H1 (cell line): ENCODE measurements at regions not wholly inside any gene's neighbourhood (a gene's known extent, or its start where the extent isn't known, plus 50 kb on each side); places are given as distances from the start of the nearest gene placed in this dataset.

Source experiments
- CTCF ChIA-PET: fragments of 300-600 bp; sonication (Branson Sonifier 250); formaldehyde crosslinking; loops from one replicate; lab custom pipeline; 2021; ENCODE audit not compliant: partially characterized antibody; lab: Charles Lee
- POLR2A ChIA-PET: fragments of 300-600 bp; sonication (Branson Sonifier 250); formaldehyde crosslinking; loops from one replicate; lab custom pipeline; 2021; ENCODE audit warnings: inconsistent platforms; ENCODE audit not compliant: partially characterized antibody; lab: Charles Lee
- DNase-seq, 2 experiments: peaks; one replicate each; pipeline versions ENCODE4 v3.0.0 to v3.0.0-alpha.2; 2010 to 2022; ENCODE audit warnings: low spot score in 2 of 2, low read depth in 1 of 2, mixed read lengths in 1 of 2
- FAIRE-seq: peaks from 2 replicates; lab custom pipeline; 2011; peaks lifted over from hg19 to GRCh38; lab: Jason Lieb, UNC
- H2AFZ ChIP-seq: 2 replicates; pipeline ENCODE4 v1.8.1; 2012; ENCODE audit warnings: low read length, inconsistent platforms
- H2AK5ac ChIP-seq: 2 replicates; pipeline ENCODE4 v1.6.1; 2013; ENCODE audit warnings: low read depth, low read length
- H2BK120ac ChIP-seq: replicated peaks from 2 replicates; pipeline ENCODE3; 2013; ENCODE audit warnings: low read depth, low read length, inconsistent platforms
- H2BK12ac ChIP-seq: 2 replicates; pipeline ENCODE4 v1.6.1; 2013; ENCODE audit warnings: low read depth, low read length
- H2BK15ac ChIP-seq: 2 replicates; pipeline ENCODE4 v1.6.1; 2013; ENCODE audit warnings: low read length
- H2BK20ac ChIP-seq: 2 replicates; pipeline ENCODE4 v1.6.1; 2013; ENCODE audit warnings: low read length
- H2BK5ac ChIP-seq: 2 replicates; pipeline ENCODE4 v1.6.1; 2013; ENCODE audit warnings: low read depth, low read length
- H3K14ac ChIP-seq: 2 replicates; pipeline ENCODE4 v1.6.1; 2013; ENCODE audit warnings: inconsistent platforms; ENCODE audit not compliant: insufficient read length
- H3K18ac ChIP-seq: 2 replicates; pipeline ENCODE4 v1.6.1; 2013; ENCODE audit warnings: low read length; ENCODE audit errors: extremely low read depth
- H3K23ac ChIP-seq: 2 replicates; pipeline ENCODE4 v1.6.1; 2013; ENCODE audit warnings: inconsistent platforms; ENCODE audit not compliant: insufficient read length
- H3K23me2 ChIP-seq: 2 replicates; pipeline ENCODE4 v1.6.1; 2013; ENCODE audit warnings: low read depth, low read length
- H3K27ac ChIP-seq: 2 replicates; pipeline ENCODE4 v1.6.1; 2011; ENCODE audit warnings: low read depth, low read length, inconsistent platforms
- H3K27me3 ChIP-seq, 4 experiments: replicated peaks in 1 of 4; 1 replicate in 1 of 4; 2 replicates in 3 of 4; pipeline versions ENCODE4 v1.6.1 to v1.8.1; 2011 to 2013; ENCODE audit warnings: low read length in 3 of 4, mild to moderate bottlenecking in 3 of 4, inconsistent platforms in 2 of 4, mixed read lengths in 2 of 4, moderate library complexity in 1 of 4; ENCODE audit not compliant: control insufficient read depth in 3 of 4, insufficient read depth in 3 of 4; ENCODE audit errors: extremely low read depth in 1 of 4
- H3K36me3 ChIP-seq, 4 experiments: 2 replicates each; pipeline versions ENCODE4 v1.6.1 to v1.8.1; 2011 to 2013; ENCODE audit warnings: mild to moderate bottlenecking in 4 of 4, low read length in 3 of 4, moderate library complexity in 2 of 4, control low read depth in 1 of 4, inconsistent platforms in 1 of 4; ENCODE audit not compliant: insufficient read depth in 4 of 4, control insufficient read depth in 2 of 4
- H3K4ac ChIP-seq: replicated peaks from 2 replicates; pipeline ENCODE3; 2013; ENCODE audit warnings: low read length, low read depth, mixed read lengths, inconsistent platforms; ENCODE audit not compliant: insufficient read length
- H3K4me1 ChIP-seq, 4 experiments: replicated peaks in 1 of 4; 1 replicate in 1 of 4; 2 replicates in 3 of 4; pipeline versions ENCODE4 v1.6.1 to v1.8.1; 2011 to 2013; ENCODE audit warnings: low read length in 3 of 4, inconsistent platforms in 2 of 4, mixed read lengths in 1 of 4; ENCODE audit not compliant: insufficient read depth in 4 of 4, control insufficient read depth in 3 of 4
- H3K4me2 ChIP-seq, 2 experiments: 2 replicates each; pipeline versions ENCODE4 v1.6.1 to v1.8.1; 2011 to 2013; ENCODE audit warnings: low read depth in 2 of 2, low read length in 2 of 2, control low read depth in 1 of 2, inconsistent platforms in 1 of 2, mild to moderate bottlenecking in 1 of 2; ENCODE audit not compliant: insufficient read depth in 1 of 2
- H3K4me3 ChIP-seq, 4 experiments: fragments of 200-600, 300-600 bp in 1 of 4; sonication (generic), shearing (Covaris generic), sonication (Bioruptor Twin) in 1 of 4; 2 replicates each; pipeline versions ENCODE4 v1.5.1 to v1.8.1; 2011 to 2016; ENCODE audit warnings: low read length in 4 of 4, low read depth in 3 of 4, control low read depth in 2 of 4, inconsistent platforms in 2 of 4, mild to moderate bottlenecking in 2 of 4, mixed read lengths in 1 of 4, moderate library complexity in 1 of 4; ENCODE audit not compliant: insufficient read depth in 2 of 4; ENCODE audit errors: extremely low read depth in 1 of 4
- H3K56ac ChIP-seq: replicated peaks from 2 replicates; pipeline ENCODE3; 2013; ENCODE audit warnings: low read depth, mild to moderate bottlenecking, mixed read lengths, low read length, inconsistent platforms; ENCODE audit not compliant: insufficient read length
- H3K79me1 ChIP-seq: 2 replicates; pipeline ENCODE4 v1.6.1; 2013; ENCODE audit warnings: low read depth, low read length, control low read depth
- H3K79me2 ChIP-seq, 2 experiments: 2 replicates each; pipeline versions ENCODE4 v1.6.1 to v1.8.1; 2012 to 2013; ENCODE audit warnings: low read length in 2 of 2, mild to moderate bottlenecking in 2 of 2, inconsistent platforms in 1 of 2; ENCODE audit not compliant: insufficient read depth in 2 of 2, control insufficient read depth in 1 of 2
- H3K9ac ChIP-seq, 4 experiments: replicated peaks in 1 of 4; 1 replicate in 1 of 4; 2 replicates in 3 of 4; pipeline versions ENCODE4 v1.6.1 to v1.8.1; 2011 to 2013; ENCODE audit warnings: low read depth in 3 of 4, low read length in 3 of 4, control low read depth in 2 of 4, mild to moderate bottlenecking in 2 of 4, moderate library complexity in 2 of 4, inconsistent platforms in 1 of 4; ENCODE audit errors: extremely low read depth in 1 of 4
- H3K9me3 ChIP-seq, 2 experiments: 2 replicates each; pipeline versions ENCODE4 v1.6.1 to v1.8.1; 2012 to 2013; ENCODE audit warnings: mild to moderate bottlenecking in 2 of 2, moderate library complexity in 2 of 2, control low read depth in 1 of 2, inconsistent platforms in 1 of 2, low read depth in 1 of 2, low read length in 1 of 2, mixed read lengths in 1 of 2; ENCODE audit not compliant: insufficient read depth in 2 of 2
- H4K20me1 ChIP-seq, 2 experiments: replicated peaks in 1 of 2; 2 replicates each; pipeline versions ENCODE3 to v1.8.1; 2011 to 2013; ENCODE audit warnings: inconsistent platforms in 2 of 2, low read length in 2 of 2, mild to moderate bottlenecking in 1 of 2; ENCODE audit not compliant: insufficient read depth in 2 of 2, control insufficient read depth in 1 of 2
- H4K5ac ChIP-seq: 2 replicates; pipeline ENCODE4 v1.6.1; 2013; ENCODE audit warnings: low read length, low read depth, mixed read lengths, inconsistent platforms; ENCODE audit not compliant: insufficient read length
- H4K8ac ChIP-seq: 2 replicates; pipeline ENCODE4 v1.8.0; 2013; ENCODE audit warnings: mild to moderate bottlenecking, moderate library complexity, low read length, inconsistent platforms; ENCODE audit not compliant: insufficient read depth; ENCODE audit errors: extremely low read depth
- H4K91ac ChIP-seq: replicated peaks from 2 replicates; pipeline ENCODE3; 2013; ENCODE audit warnings: low read length, mixed read lengths, inconsistent platforms; ENCODE audit not compliant: insufficient read length
- CHD2 ChIP-seq: IDR thresholded peaks from 2 replicates; pipeline ENCODE4 v1.6.1; 2012; ENCODE audit warnings: low read length, improper control_type of control experiment
- WGBS, 2 experiments: shearing (Covaris generic) in 1 of 2; methylation state at CpG; one replicate each; pipeline versions ENCODE4 v1.1.6 to v1.1.7; 2013 to 2015; ENCODE audit warnings: low lambda C conversion rate in 2 of 2, mixed read lengths in 2 of 2, inconsistent platforms in 1 of 2, low coverage in 1 of 2, missing lambda C conversion rate in 1 of 2; ENCODE audit not compliant: insufficient replicate concordance in 2 of 2, insufficient coverage in 1 of 2, insufficient read length in 1 of 2; ENCODE audit errors: extremely low coverage in 1 of 2, missing lambda C conversion rate in 1 of 2; 5-methylcytosine and 5-hydroxymethylcytosine counted together

- H2BK20ac ChIP-seq, result no peak overlapping the region
- no peak overlapping the region for H4K91ac ChIP-seq
- H3K9ac ChIP-seq, result no peak overlapping the region
- no peak overlapping the region for H3K14ac ChIP-seq
- no peak overlapping the region for H3K4me3 ChIP-seq
- DNase-seq, result no peak
- H2AFZ ChIP-seq, result no peak overlapping the region
- H3K23me2 ChIP-seq, result no peaks in the 10 kb centered on the region; the same call in 1 of the 2 replicates
- H2BK15ac ChIP-seq, result 0 out of 2 replicates have a peak overlapping the region, but pooled peaks have one; percentile 53
- H3K4me1 ChIP-seq, result peaks cover 0 to 11% (median 4%) of the 10 kb centered on the region in 4 experiments; a peak in 5 of 7 replicates
- H2BK120ac ChIP-seq, result no peak overlapping the region
- ChIA-PET CTCF (interaction anchor here (1.3 kb wide), 1 partner anchor 8 kb away, joined by 4 read pairs; no protein-coding TSS in a partner anchor), POLR2A (no interaction called here)
- no peak overlapping the region for H2AK5ac ChIP-seq
- no peaks in the 10 kb centered on the region for H3K79me1 ChIP-seq
- no peaks in the 10 kb centered on the region for H3K9me3 ChIP-seq
- H4K5ac ChIP-seq, result no peak overlapping the region
- H3K27ac ChIP-seq, result no peak overlapping the region
- no peak overlapping the region for H3K18ac ChIP-seq
- H4K8ac ChIP-seq, result no peak overlapping the region
- no peak overlapping the region for H3K4me2 ChIP-seq
- no peak overlapping the region for H3K23ac ChIP-seq
- 91% methylated on average over 1 of the region's 1 CpG; no CpG with 5 or more reads in 1 of the 2 experiments for WGBS, 2 experiments
- no peaks in the 10 kb centered on the region for H4K20me1 ChIP-seq
- H3K36me3 ChIP-seq, result no peaks in the 10 kb centered on the region
- no peak overlapping the region for H3K4ac ChIP-seq
- no peak overlapping the region for H3K56ac ChIP-seq
- H3K79me2 ChIP-seq, result no peaks in the 10 kb centered on the region
- no peak overlapping the region for H2BK5ac ChIP-seq
- no peak for TF ChIP-seq CHD2
- H3K27me3 ChIP-seq, result no peaks in the 10 kb centered on the region
- no peak for FAIRE-seq
- no peak overlapping the region for H2BK12ac ChIP-seq
These were observed 66.8 kb upstream of the EXOC4 start for GRCh38 chr7:133186060-133186459.
